ENCODE measurements at regions not wholly inside any gene's neighbourhood (a gene's known extent, or its start where the extent isn't known, plus 50 kb on each side); places are given as distances from the start of the nearest gene placed in this dataset.

- TF ChIP-seq CTCF (conservative IDR thresholded peaks at IDR 0.05) (no peak), EZH2 (IDR thresholded peaks at IDR 0.05; ENCODE audit: low read depth) (no peak)
- intact Hi-C loops (cut with micrococcal nuclease; ENCODE audit: unreplicated experiment): no loop called here
- DNase-seq: peak in 1 of 2 experiments; percentile 84
- Histone ChIP-seq H3K27ac (no peak overlapping the region), H2AFZ (no peak overlapping the region), H3K4me2 (no peak overlapping the region; the same call in 1 of the 2 replicates), H3K4me3 (no peak overlapping the region), H3F3A (ENCODE audit: insufficient read depth, low read depth) (no peaks in the 10 kb centered on the region), H3K9me2 (ENCODE audit: insufficient read depth) (no peaks in the 10 kb centered on the region), H4K20me1 (ENCODE audit: insufficient read depth) (no peaks in the 10 kb centered on the region), H3K79me2 (ENCODE audit: low read depth) (no peaks in the 10 kb centered on the region), H3K36me3 (ENCODE audit: low read depth) (no peaks in the 10 kb centered on the region), H3K27me3 (ENCODE audit: insufficient read depth, low read depth) (no peaks in the 10 kb centered on the region), H3K4me1 (replicated peaks; ENCODE audit: insufficient read depth) (peaks cover 11% of the 10 kb centered on the region; the same call in 1 of the 2 replicates), H3K9me3 (ENCODE audit: insufficient read depth, low read depth) (no peaks in the 10 kb centered on the region)
- BruUV-seq (replicated peaks): no TSS peak
- CTCF ChIA-PET: no interaction called here
- POLR2A ChIA-PET (ENCODE audit: unreplicated experiment): no interaction called here
Observed at GRCh38 chr12:73383584-73384222, 1111.5 kb downstream of the TRHDE start.

GRCh38 chr12:73384592-73384991 is 1112.4 kb downstream of the TRHDE start:
- no TSS peak for BruUV-seq (replicated peaks)
- no peaks in the 10 kb centered on the region for H3K79me2 ChIP-seq (ENCODE audit: low read depth)
- H3K4me3 ChIP-seq: no peak overlapping the region
- DNase-seq: no peak
- no peaks in the 10 kb centered on the region for H3K9me2 ChIP-seq (ENCODE audit: insufficient read depth)
- H3K9me3 ChIP-seq (ENCODE audit: insufficient read depth, low read depth): no peaks in the 10 kb centered on the region
- H3K4me2 ChIP-seq: no peak overlapping the region
- no peaks in the 10 kb centered on the region for H3F3A ChIP-seq (ENCODE audit: insufficient read depth, low read depth)
- H4K20me1 ChIP-seq (ENCODE audit: insufficient read depth): no peaks in the 10 kb centered on the region
- no peak overlapping the region for H2AFZ ChIP-seq
- TF ChIP-seq EZH2 (IDR thresholded peaks at IDR 0.05; ENCODE audit: low read depth) (no peak), CTCF (conservative IDR thresholded peaks at IDR 0.05) (no peak)
- ChIA-PET CTCF (no interaction called here), POLR2A (ENCODE audit: unreplicated experiment) (no interaction called here)
- H3K36me3 ChIP-seq (ENCODE audit: low read depth): no peaks in the 10 kb centered on the region
- H3K4me1 ChIP-seq (replicated peaks; ENCODE audit: insufficient read depth): peaks cover 11% of the 10 kb centered on the region; the same call in 1 of the 2 replicates
- H3K27me3 ChIP-seq (ENCODE audit: insufficient read depth, low read depth): no peaks in the 10 kb centered on the region
- no peak overlapping the region for H3K27ac ChIP-seq
- intact Hi-C loops (cut with micrococcal nuclease; ENCODE audit: unreplicated experiment): no loop called here

DNA sequence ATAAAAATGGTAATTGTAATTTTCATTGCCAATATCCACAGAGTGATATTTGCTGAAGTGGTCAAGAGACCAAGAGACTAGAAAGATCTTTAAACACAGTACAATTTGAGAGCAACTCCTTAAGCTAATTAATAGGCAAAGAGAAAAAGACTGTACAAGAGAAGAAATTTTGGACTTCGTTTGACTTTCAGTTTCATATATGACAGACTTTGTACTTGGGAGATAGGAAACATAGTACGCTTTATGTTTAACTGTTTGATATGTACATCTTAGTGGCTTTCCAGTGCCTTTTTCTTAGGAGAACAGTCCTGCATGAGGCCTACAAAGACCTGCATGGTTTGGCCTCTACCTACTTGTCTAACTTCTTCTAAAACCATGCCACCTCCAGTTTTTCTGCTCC is 1118.1 kb downstream of the TRHDE start:
- Histone ChIP-seq H4K20me1 (ENCODE audit: insufficient read depth) (no peaks in the 10 kb centered on the region), H3K9me2 (ENCODE audit: insufficient read depth) (no peaks in the 10 kb centered on the region), H3K27me3 (ENCODE audit: insufficient read depth, low read depth) (no peaks in the 10 kb centered on the region), H3K4me1 (replicated peaks; ENCODE audit: insufficient read depth) (no peaks in the 10 kb centered on the region), H2AFZ (no peak overlapping the region), H3F3A (ENCODE audit: insufficient read depth, low read depth) (no peaks in the 10 kb centered on the region), H3K4me2 (no peak overlapping the region), H3K9me3 (ENCODE audit: insufficient read depth, low read depth) (no peaks in the 10 kb centered on the region), H3K36me3 (ENCODE audit: low read depth) (no peaks in the 10 kb centered on the region), H3K4me3 (no peak overlapping the region), H3K27ac (no peak overlapping the region), H3K79me2 (ENCODE audit: low read depth) (no peaks in the 10 kb centered on the region)
- CTCF ChIA-PET: interaction anchor here (0.6 kb wide), 1 partner anchor 918 kb away, joined by 4 read pairs; no protein-coding TSS in a partner anchor
- intact Hi-C loops (cut with micrococcal nuclease; ENCODE audit: unreplicated experiment): no loop called here
- TF ChIP-seq EZH2 (IDR thresholded peaks at IDR 0.05; ENCODE audit: low read depth): no peak
- no peak for TF ChIP-seq CTCF (conservative IDR thresholded peaks at IDR 0.05)
- DNase-seq: no peak
- POLR2A ChIA-PET (ENCODE audit: unreplicated experiment): no interaction called here
- BruUV-seq (replicated peaks): no TSS peak
